ENCODE measurements at regions not wholly inside any gene's neighbourhood (a gene's known extent, or its start where the extent isn't known, plus 50 kb on each side); places are given as distances from the start of the nearest gene placed in this dataset.

GRCh38 chr6:128767150-128767549 lies 115.8 kb upstream of the LAMA2 start:
- Histone ChIP-seq H3K9me3 (ENCODE audit: control insufficient read depth, low read length) (peaks cover 8% of the 10 kb centered on the region), H3K36me3 (ENCODE audit: control insufficient read depth, insufficient read depth, low read length, severe bottlenecking) (no peaks in the 10 kb centered on the region), H3K4me3 (ENCODE audit: low read length) (no peak overlapping the region), H3K9ac (ENCODE audit: low read length) (no peak overlapping the region), H3K4me1 (ENCODE audit: control insufficient read depth, insufficient read depth, low read length) (no peaks in the 10 kb centered on the region), H3K27me3 (replicated peaks; ENCODE audit: control insufficient read depth, insufficient read depth, low read length) (no peaks in the 10 kb centered on the region)
- DNase-seq (ENCODE audit: low read depth), result no peak

- Histone ChIP-seq H3K36me3 (ENCODE audit: control insufficient read depth, insufficient read depth, low read length, severe bottlenecking) (no peaks in the 10 kb centered on the region), H3K27me3 (replicated peaks; ENCODE audit: control insufficient read depth, insufficient read depth, low read length) (no peaks in the 10 kb centered on the region), H3K4me3 (ENCODE audit: low read length) (no peak overlapping the region), H3K9ac (ENCODE audit: low read length) (no peak overlapping the region), H3K9me3 (ENCODE audit: control insufficient read depth, low read length) (peaks cover 8% of the 10 kb centered on the region), H3K4me1 (ENCODE audit: control insufficient read depth, insufficient read depth, low read length) (no peaks in the 10 kb centered on the region)
- no peak for DNase-seq (ENCODE audit: low read depth)
Observed at GRCh38 chr6:128763599-128764300, 119.2 kb upstream of the LAMA2 start.

- no peaks in the 10 kb centered on the region for H3K4me1 ChIP-seq (ENCODE audit: control insufficient read depth, insufficient read depth, low read length)
- DNase-seq (ENCODE audit: low read depth), result no peak
- no peaks in the 10 kb centered on the region for H3K9me3 ChIP-seq (ENCODE audit: control insufficient read depth, low read length)
- H3K9ac ChIP-seq (ENCODE audit: low read length), result no peak overlapping the region
- H3K27me3 ChIP-seq (replicated peaks; ENCODE audit: control insufficient read depth, insufficient read depth, low read length), result no peaks in the 10 kb centered on the region
- no peak overlapping the region for H3K4me3 ChIP-seq (ENCODE audit: low read length)
- H3K36me3 ChIP-seq (ENCODE audit: control insufficient read depth, insufficient read depth, low read length, severe bottlenecking), result no peaks in the 10 kb centered on the region
Observed at GRCh38 chr6:128759901-128760300, 123.0 kb upstream of the LAMA2 start.

- H3K9me3 ChIP-seq (ENCODE audit: control insufficient read depth, low read length), result no peaks in the 10 kb centered on the region
- no peaks in the 10 kb centered on the region for H3K4me1 ChIP-seq (ENCODE audit: control insufficient read depth, insufficient read depth, low read length)
- no peak overlapping the region for H3K4me3 ChIP-seq (ENCODE audit: low read length)
- no peak overlapping the region for H3K9ac ChIP-seq (ENCODE audit: low read length)
- no peak for DNase-seq (ENCODE audit: low read depth)
- no peaks in the 10 kb centered on the region for H3K36me3 ChIP-seq (ENCODE audit: control insufficient read depth, insufficient read depth, low read length, severe bottlenecking)
- no peaks in the 10 kb centered on the region for H3K27me3 ChIP-seq (replicated peaks; ENCODE audit: control insufficient read depth, insufficient read depth, low read length)
Observed at GRCh38 chr6:128759447-128759846, 123.5 kb upstream of the LAMA2 start.

- no peaks in the 10 kb centered on the region for H3K36me3 ChIP-seq (ENCODE audit: control insufficient read depth, insufficient read depth, low read length, severe bottlenecking)
- DNase-seq (ENCODE audit: low read depth), result no peak
- no peaks in the 10 kb centered on the region for H3K27me3 ChIP-seq (replicated peaks; ENCODE audit: control insufficient read depth, insufficient read depth, low read length)
- no peaks in the 10 kb centered on the region for H3K4me1 ChIP-seq (ENCODE audit: control insufficient read depth, insufficient read depth, low read length)
- H3K9ac ChIP-seq (ENCODE audit: low read length), result no peak overlapping the region
- H3K4me3 ChIP-seq (ENCODE audit: low read length), result no peak overlapping the region
- no peaks in the 10 kb centered on the region for H3K9me3 ChIP-seq (ENCODE audit: control insufficient read depth, low read length)
Observed at GRCh38 chr6:128757961-128758360, 125.0 kb upstream of the LAMA2 start.

- DNase-seq (ENCODE audit: low read depth), result no peak
- Histone ChIP-seq H3K4me3 (ENCODE audit: low read length) (no peak overlapping the region), H3K9me3 (ENCODE audit: control insufficient read depth, low read length) (no peaks in the 10 kb centered on the region), H3K4me1 (ENCODE audit: control insufficient read depth, insufficient read depth, low read length) (no peaks in the 10 kb centered on the region), H3K27me3 (replicated peaks; ENCODE audit: control insufficient read depth, insufficient read depth, low read length) (no peaks in the 10 kb centered on the region), H3K9ac (ENCODE audit: low read length) (no peak overlapping the region), H3K36me3 (ENCODE audit: control insufficient read depth, insufficient read depth, low read length, severe bottlenecking) (no peaks in the 10 kb centered on the region)
Observed at GRCh38 chr6:128754658-128755256, 128.2 kb upstream of the LAMA2 start.

GRCh38 chr6:128743974-128744765 lies 138.8 kb upstream of the LAMA2 start:
- H3K27me3 ChIP-seq (replicated peaks; ENCODE audit: control insufficient read depth, insufficient read depth, low read length), result no peaks in the 10 kb centered on the region
- H3K4me1 ChIP-seq (ENCODE audit: control insufficient read depth, insufficient read depth, low read length), result no peaks in the 10 kb centered on the region
- no peak overlapping the region for H3K4me3 ChIP-seq (ENCODE audit: low read length)
- H3K9ac ChIP-seq (ENCODE audit: low read length), result no peak overlapping the region
- DNase-seq (ENCODE audit: low read depth), result no peak
- no peaks in the 10 kb centered on the region for H3K36me3 ChIP-seq (ENCODE audit: control insufficient read depth, insufficient read depth, low read length, severe bottlenecking)
- H3K9me3 ChIP-seq (ENCODE audit: control insufficient read depth, low read length), result no peaks in the 10 kb centered on the region

- no peaks in the 10 kb centered on the region for H3K27me3 ChIP-seq (replicated peaks; ENCODE audit: control insufficient read depth, insufficient read depth, low read length)
- no peak for DNase-seq (ENCODE audit: low read depth)
- no peaks in the 10 kb centered on the region for H3K4me1 ChIP-seq (ENCODE audit: control insufficient read depth, insufficient read depth, low read length)
- H3K36me3 ChIP-seq (ENCODE audit: control insufficient read depth, insufficient read depth, low read length, severe bottlenecking), result no peaks in the 10 kb centered on the region
- no peak overlapping the region for H3K9ac ChIP-seq (ENCODE audit: low read length)
- no peak overlapping the region for H3K4me3 ChIP-seq (ENCODE audit: low read length)
- H3K9me3 ChIP-seq (ENCODE audit: control insufficient read depth, low read length), result no peaks in the 10 kb centered on the region
Observed at GRCh38 chr6:128742900-128743299, 140.0 kb upstream of the LAMA2 start.

- Histone ChIP-seq H3K27me3 (replicated peaks; ENCODE audit: control insufficient read depth, insufficient read depth, low read length) (no peaks in the 10 kb centered on the region), H3K4me3 (ENCODE audit: low read length) (no peak overlapping the region), H3K9me3 (ENCODE audit: control insufficient read depth, low read length) (no peaks in the 10 kb centered on the region), H3K4me1 (ENCODE audit: control insufficient read depth, insufficient read depth, low read length) (no peaks in the 10 kb centered on the region), H3K9ac (ENCODE audit: low read length) (no peak overlapping the region), H3K36me3 (ENCODE audit: control insufficient read depth, insufficient read depth, low read length, severe bottlenecking) (no peaks in the 10 kb centered on the region)
- DNase-seq (ENCODE audit: low read depth), result no peak
Observed at GRCh38 chr6:128740951-128741350, 142.0 kb upstream of the LAMA2 start.

GRCh38 chr6:128739112-128739511 lies 143.8 kb upstream of the LAMA2 start:
- DNase-seq (ENCODE audit: low read depth), result no peak

GRCh38 chr6:128738112-128738511 lies 144.8 kb upstream of the LAMA2 start:
- H3K4me3 ChIP-seq (ENCODE audit: low read length), result no peak overlapping the region
- no peak for DNase-seq (ENCODE audit: low read depth)
- H3K9ac ChIP-seq (ENCODE audit: low read length), result no peak overlapping the region
- no peaks in the 10 kb centered on the region for H3K27me3 ChIP-seq (replicated peaks; ENCODE audit: control insufficient read depth, insufficient read depth, low read length)
- no peaks in the 10 kb centered on the region for H3K9me3 ChIP-seq (ENCODE audit: control insufficient read depth, low read length)
- H3K36me3 ChIP-seq (ENCODE audit: control insufficient read depth, insufficient read depth, low read length, severe bottlenecking), result no peaks in the 10 kb centered on the region
- no peaks in the 10 kb centered on the region for H3K4me1 ChIP-seq (ENCODE audit: control insufficient read depth, insufficient read depth, low read length)

More at GRCh38 chr6:128739112-128739511, 143.8 kb upstream of the LAMA2 start:
- H3K4me1 ChIP-seq (ENCODE audit: control insufficient read depth, insufficient read depth, low read length), result no peaks in the 10 kb centered on the region
- H3K36me3 ChIP-seq (ENCODE audit: control insufficient read depth, insufficient read depth, low read length, severe bottlenecking), result no peaks in the 10 kb centered on the region
- no peak overlapping the region for H3K4me3 ChIP-seq (ENCODE audit: low read length)
- H3K9ac ChIP-seq (ENCODE audit: low read length), result no peak overlapping the region
- no peaks in the 10 kb centered on the region for H3K9me3 ChIP-seq (ENCODE audit: control insufficient read depth, low read length)
- no peaks in the 10 kb centered on the region for H3K27me3 ChIP-seq (replicated peaks; ENCODE audit: control insufficient read depth, insufficient read depth, low read length)
